OCI-LY1 (cell line): ENCODE measurements at regions not wholly inside any gene's neighbourhood (a gene's known extent, or its start where the extent isn't known, plus 50 kb on each side); places are given as distances from the start of the nearest gene placed in this dataset.

ENCODE experiments used
- CTCF ChIP-seq: fragments of 200-600 bp; sonication (generic), shearing (Covaris generic); IDR thresholded peaks from 2 replicates; pipeline ENCODE4 v1.5.1; 2017; ENCODE audit warnings: mild to moderate bottlenecking, antibody characterized with exemption, low read length, moderate library complexity, mixed read lengths
- EZH2 ChIP-seq: fragments of 200-600 bp; sonication (generic), shearing (Covaris generic); IDR thresholded peaks from 2 replicates; pipeline ENCODE4 v1.8.0; 2017; ENCODE audit warnings: borderline replicate concordance, mixed run types, mild to moderate bottlenecking, antibody characterized with exemption, low read length, moderate library complexity, mixed read lengths

GRCh38 chr4:189291939-189292338 is 648.7 kb upstream of the FRG1 start:
- TF ChIP-seq CTCF (no peak), EZH2 (no peak)
